ENCODE measurements at regions not wholly inside any gene's neighbourhood (a gene's known extent, or its start where the extent isn't known, plus 50 kb on each side); places are given as distances from the start of the nearest gene placed in this dataset.
"Not testable (repeated sequence)": the region's sequence is repeated elsewhere in the genome, so short reads cannot be mapped to it uniquely, and the experiment has no call there.

- Histone ChIP-seq H3K4me1 (no peaks in the 10 kb centered on the region), H3K36me3 (no peaks in the 10 kb centered on the region), H3K9me3 (no peaks in the 10 kb centered on the region), H3K27me3 (no peaks in the 10 kb centered on the region), H3K27ac (no peak overlapping the region), H3K4me3 (no peak overlapping the region)
- no peak for TF ChIP-seq CTCF (IDR thresholded peaks at IDR 0.05)
- no peak for DNase-seq
- intact Hi-C loops (cut with DNase I; ENCODE audit: low total_unique reads), result no loop called here
Measured at GRCh38 chr7:68073701-68074100, 1077.1 kb downstream of the TYW1 start.

GRCh38 chr7:68074242-68074641 is 1077.6 kb downstream of the TYW1 start:
- Histone ChIP-seq H3K4me1 (no peaks in the 10 kb centered on the region), H3K27ac (no peak overlapping the region), H3K4me3 (no peak overlapping the region), H3K36me3 (no peaks in the 10 kb centered on the region), H3K27me3 (no peaks in the 10 kb centered on the region), H3K9me3 (no peaks in the 10 kb centered on the region)
- no peak for DNase-seq
- TF ChIP-seq CTCF (IDR thresholded peaks at IDR 0.05), result no peak
- intact Hi-C loops (cut with DNase I; ENCODE audit: low total_unique reads), result no loop called here

GRCh38 chr7:68078157-68078710 is 1081.6 kb downstream of the TYW1 start:
- intact Hi-C loops (cut with DNase I; ENCODE audit: low total_unique reads), result no loop called here
- no peak for TF ChIP-seq CTCF (IDR thresholded peaks at IDR 0.05)
- Histone ChIP-seq H3K27ac (no peak overlapping the region), H3K36me3 (no peaks in the 10 kb centered on the region), H3K9me3 (peaks cover 0 to 18% (median 0%) of the 10 kb centered on the region in 3 donors), H3K4me1 (no peaks in the 10 kb centered on the region), H3K27me3 (no peaks in the 10 kb centered on the region), H3K4me3 (no peak overlapping the region)
- DNase-seq, result no peak

- peaks cover 0 to 18% (median 0%) of the 10 kb centered on the region in 3 donors for H3K9me3 ChIP-seq
- H3K27me3 ChIP-seq; H3K36me3 ChIP-seq; H3K27ac ChIP-seq; intact Hi-C loops (cut with DNase I; ENCODE audit: low total_unique reads); DNase-seq; H3K4me1 ChIP-seq; H3K4me3 ChIP-seq: not testable (repeated sequence)
Measured at GRCh38 chr7:68082066-68082960, 1085.7 kb downstream of the TYW1 start.

GRCh38 chr7:68082961-68083657 is 1086.5 kb downstream of the TYW1 start:
- DNase-seq, result not testable (repeated sequence)

GRCh38 chr7:68087401-68087800 is 1090.8 kb downstream of the TYW1 start:
- no peaks in the 10 kb centered on the region for H3K36me3 ChIP-seq
- no peaks in the 10 kb centered on the region for H3K4me1 ChIP-seq
- H3K27me3 ChIP-seq, result no peaks in the 10 kb centered on the region
- H3K4me3 ChIP-seq, result no peak overlapping the region
- H3K27ac ChIP-seq, result no peak overlapping the region
- DNase-seq, result no peak
- intact Hi-C loops (cut with DNase I; ENCODE audit: low total_unique reads), result no loop called here
- H3K9me3 ChIP-seq, result peaks cover 0 to 8% (median 0%) of the 10 kb centered on the region in 3 donors
- no peak for TF ChIP-seq CTCF (IDR thresholded peaks at IDR 0.05)

More at GRCh38 chr7:68082961-68083657, 1086.5 kb downstream of the TYW1 start:
- intact Hi-C loops (cut with DNase I; ENCODE audit: low total_unique reads); H3K36me3 ChIP-seq; H3K4me3 ChIP-seq; H3K27me3 ChIP-seq; H3K4me1 ChIP-seq; H3K27ac ChIP-seq: not testable (repeated sequence)
- H3K9me3 ChIP-seq, result peaks cover 0 to 18% (median 0%) of the 10 kb centered on the region in 3 donors
